Right lobe of liver (tissue), 6 donors: ENCODE measurements at regions not wholly inside any gene's neighbourhood (a gene's known extent, or its start where the extent isn't known, plus 50 kb on each side); places are given as distances from the start of the nearest gene placed in this dataset.

ENCODE experiments used
- ATAC-seq, 4 donors: fragments of 200-7000 bp; cut with Tn5 transposase; one replicate each; pipeline ENCODE4 v1.9.1; 2020; ENCODE audit warnings: mild to moderate bottlenecking in 4 of 4, moderate library complexity in 4 of 4
- DNase-seq, 3 donors: peaks; one replicate each; pipeline ENCODE4 v3.0.0-alpha.2; 2020
- H3K27ac ChIP-seq, 3 donors: fragments of 200-600 bp; one replicate each; pipeline ENCODE4 v1.8.0; 2022
- H3K27me3 ChIP-seq, 2 donors: fragments of 200-600 bp; one replicate each; pipeline ENCODE4 v1.8.0; 2022
- H3K36me3 ChIP-seq, 4 donors: fragments of 200-600 bp; sonication (generic) in 1 of 4; one replicate each; pipeline versions ENCODE4 v1.5.1 to v1.8.0; 2017 to 2022; ENCODE audit warnings: control low read depth in 1 of 4
- H3K4me1 ChIP-seq, 4 donors: fragments of 200-600 bp; sonication (generic) in 1 of 4; one replicate each; pipeline versions ENCODE4 v1.5.1 to v1.8.0; 2017 to 2022; ENCODE audit warnings: control low read depth in 1 of 4
- H3K4me3 ChIP-seq, 3 donors: fragments of 200-600 bp; one replicate each; pipeline ENCODE4 v1.8.0; 2022
- H3K9me3 ChIP-seq, 4 donors: fragments of 200-600 bp; sonication (generic) in 1 of 4; one replicate each; pipeline versions ENCODE4 v1.5.1 to v1.8.0; 2017 to 2022; ENCODE audit warnings: control low read depth in 1 of 4
- POLR2A ChIP-seq: fragments of 450-650 bp; IDR thresholded peaks from one replicate; pipeline ENCODE4 v1.6.1; 2017; ENCODE audit warnings: antibody characterized with exemption, mild to moderate bottlenecking
- WGBS: methylation state at CpG from one replicate; pipeline ENCODE4 v1.1.6; 2018; ENCODE audit warnings: low coverage, low lambda C conversion rate; ENCODE audit not compliant: insufficient coverage; ENCODE audit errors: missing lambda C conversion rate; 5-methylcytosine and 5-hydroxymethylcytosine counted together
- intact Hi-C, 2 donors: fragments of 100-400 bp; cut with DNase I; formaldehyde crosslinking; loops; one replicate each; pipeline versions ENCODE4 v1.11.2 to v1.14.1; 2022
- TF ChIP-seq, protein P1 (sequence below), 4 donors: fragments of 200-600 bp in 3 of 4; fragments of 450-650 bp in 1 of 4; IDR thresholded peaks; one replicate each; pipeline versions ENCODE4 v1.5.1 to v1.8.0; 2016 to 2022; ENCODE audit warnings: antibody characterized with exemption in 4 of 4, mild to moderate bottlenecking in 2 of 4
- donor health status: DM: no; HTN: yes; CAD: no.
- donor health status: DM: no; HTN: no; CAD: no.
- donor health status: DM: no; HTN: no; CAD: no.
- donor health status: DM: no; HTN: yes; CAD: no.
- donor health status: DM: no; HTN: yes; CAD: no.

DNA sequence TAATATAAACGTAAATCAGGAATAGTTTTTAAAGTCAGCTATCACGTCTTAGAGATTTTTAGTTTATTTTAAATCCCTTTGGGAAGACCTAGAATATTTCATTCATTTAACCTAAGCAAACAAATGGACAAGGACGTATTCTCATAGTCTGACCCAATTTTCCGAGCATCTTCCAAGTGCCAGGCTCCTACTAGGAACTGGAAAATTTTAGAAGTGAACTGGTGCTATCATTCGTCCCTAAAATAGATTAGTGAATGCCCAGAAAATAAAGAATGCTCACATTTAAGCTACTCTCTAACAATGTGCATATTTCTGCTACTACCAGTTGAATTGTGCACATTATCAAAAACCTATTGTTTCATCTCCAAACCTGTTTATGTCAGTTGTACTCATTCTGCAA lies 120.1 kb downstream of the ZFAND4 start:
- WGBS, result 89% methylated on average over 5 of the region's 5 CpGs
- no peak for ATAC-seq

DNA sequence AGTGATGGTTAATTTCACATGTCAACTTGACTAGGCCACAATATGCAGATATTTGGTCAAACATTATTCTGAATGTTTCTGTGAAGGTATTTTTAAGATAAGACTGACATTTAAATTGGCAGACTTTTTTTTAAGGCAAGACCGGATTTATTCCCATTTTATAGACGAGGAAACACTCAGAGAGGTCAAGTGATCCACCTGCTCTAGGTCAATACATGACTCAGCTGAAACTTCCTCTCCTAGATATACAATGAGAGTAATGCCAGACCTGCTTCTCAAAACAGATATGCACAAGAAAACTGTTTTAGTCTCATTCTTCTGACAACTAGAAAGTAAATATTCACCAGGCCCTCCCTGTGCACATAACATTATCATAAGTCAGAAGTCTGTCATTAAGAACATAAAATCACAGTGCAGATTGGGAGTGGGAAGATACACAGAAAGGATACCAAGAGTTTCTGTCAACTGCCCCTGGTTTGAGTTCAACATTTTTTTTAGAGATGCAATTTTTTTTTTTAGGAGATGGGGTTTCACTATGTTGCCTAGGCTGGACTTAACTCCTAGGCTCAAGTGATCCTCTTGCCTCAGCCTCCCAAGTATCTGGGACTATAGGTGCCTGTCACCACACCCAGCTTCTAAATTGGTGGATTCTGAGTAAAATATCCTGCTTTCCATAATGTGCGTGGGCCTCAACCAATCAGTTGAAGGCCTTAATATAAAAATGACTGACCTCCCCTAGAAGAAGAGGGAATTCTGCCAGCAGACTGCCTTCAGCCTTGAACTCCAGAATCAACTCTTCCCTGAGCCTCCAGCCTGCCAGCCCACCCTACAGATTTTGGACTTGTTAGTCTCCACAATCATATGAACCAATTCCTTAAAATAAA lies 121.4 kb downstream of the ZFAND4 start:
- ATAC-seq (peak in 2 of 4 donors; percentile 37 to 69), DNase-seq (no peak)
- peaks cover 0 to 4% (median 0%) of the 10 kb centered on the region in 4 donors for H3K4me1 ChIP-seq
- no peak overlapping the region for H3K27ac ChIP-seq
- no peaks in the 10 kb centered on the region for H3K27me3 ChIP-seq
- H3K9me3 ChIP-seq, result no peaks in the 10 kb centered on the region
- intact Hi-C loops, result no loop called here
- TF ChIP-seq, protein P1, sequence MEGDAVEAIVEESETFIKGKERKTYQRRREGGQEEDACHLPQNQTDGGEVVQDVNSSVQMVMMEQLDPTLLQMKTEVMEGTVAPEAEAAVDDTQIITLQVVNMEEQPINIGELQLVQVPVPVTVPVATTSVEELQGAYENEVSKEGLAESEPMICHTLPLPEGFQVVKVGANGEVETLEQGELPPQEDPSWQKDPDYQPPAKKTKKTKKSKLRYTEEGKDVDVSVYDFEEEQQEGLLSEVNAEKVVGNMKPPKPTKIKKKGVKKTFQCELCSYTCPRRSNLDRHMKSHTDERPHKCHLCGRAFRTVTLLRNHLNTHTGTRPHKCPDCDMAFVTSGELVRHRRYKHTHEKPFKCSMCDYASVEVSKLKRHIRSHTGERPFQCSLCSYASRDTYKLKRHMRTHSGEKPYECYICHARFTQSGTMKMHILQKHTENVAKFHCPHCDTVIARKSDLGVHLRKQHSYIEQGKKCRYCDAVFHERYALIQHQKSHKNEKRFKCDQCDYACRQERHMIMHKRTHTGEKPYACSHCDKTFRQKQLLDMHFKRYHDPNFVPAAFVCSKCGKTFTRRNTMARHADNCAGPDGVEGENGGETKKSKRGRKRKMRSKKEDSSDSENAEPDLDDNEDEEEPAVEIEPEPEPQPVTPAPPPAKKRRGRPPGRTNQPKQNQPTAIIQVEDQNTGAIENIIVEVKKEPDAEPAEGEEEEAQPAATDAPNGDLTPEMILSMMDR (IDR thresholded peaks at IDR 0.05), result no peak
- TF ChIP-seq POLR2A, result no peak
- H3K4me3 ChIP-seq, result no peak overlapping the region
- WGBS, result 46% methylated on average over 3 of the region's 3 CpGs
- H3K36me3 ChIP-seq, result no peaks in the 10 kb centered on the region

More for the DNA sequence above, 120.1 kb downstream of the ZFAND4 start:
- H3K4me3 ChIP-seq, result no peak overlapping the region
- TF ChIP-seq POLR2A, result no peak
- TF ChIP-seq, protein P1 (IDR thresholded peaks at IDR 0.05), result no peak
- H3K36me3 ChIP-seq, result no peaks in the 10 kb centered on the region
- H3K4me1 ChIP-seq, result peaks cover 0 to 5% (median 0%) of the 10 kb centered on the region in 4 donors
- no peaks in the 10 kb centered on the region for H3K27me3 ChIP-seq
- intact Hi-C loops, result no loop called here
- H3K9me3 ChIP-seq, result no peaks in the 10 kb centered on the region
- no peak for DNase-seq
- no peak overlapping the region for H3K27ac ChIP-seq

DNA sequence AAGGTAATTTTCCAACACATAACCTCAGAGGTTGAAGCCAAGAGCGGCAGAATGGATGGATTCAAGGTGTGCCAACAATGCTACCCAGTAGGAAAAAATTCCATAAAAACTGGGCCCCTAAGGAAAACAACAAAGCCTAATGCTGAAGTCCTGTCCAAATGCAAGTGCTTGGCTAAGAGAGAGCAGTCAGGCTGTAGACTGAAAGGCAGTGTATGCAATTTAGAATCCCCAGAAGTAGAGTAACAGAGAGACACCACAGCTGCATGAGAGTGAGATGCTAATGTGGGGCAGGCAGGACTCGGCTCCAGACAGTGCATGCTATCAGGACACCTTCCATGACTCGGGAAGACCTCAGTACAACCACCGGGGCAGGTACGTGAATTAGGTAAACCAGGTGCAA lies 124.5 kb downstream of the ZFAND4 start:
- no peak for TF ChIP-seq POLR2A
- TF ChIP-seq, protein P1 (IDR thresholded peaks at IDR 0.05), result no peak
- H3K27ac ChIP-seq, result no peak overlapping the region
- H3K9me3 ChIP-seq, result no peaks in the 10 kb centered on the region
- 100% methylated on average over 1 of the region's 5 CpGs for WGBS
- H3K27me3 ChIP-seq, result no peaks in the 10 kb centered on the region
- DNase-seq, result no peak
- H3K36me3 ChIP-seq, result no peaks in the 10 kb centered on the region
- peaks cover 0 to 14% (median 4%) of the 10 kb centered on the region in 4 donors for H3K4me1 ChIP-seq
- intact Hi-C loops, result no loop called here
- no peak overlapping the region for H3K4me3 ChIP-seq
- no peak for ATAC-seq

DNA sequence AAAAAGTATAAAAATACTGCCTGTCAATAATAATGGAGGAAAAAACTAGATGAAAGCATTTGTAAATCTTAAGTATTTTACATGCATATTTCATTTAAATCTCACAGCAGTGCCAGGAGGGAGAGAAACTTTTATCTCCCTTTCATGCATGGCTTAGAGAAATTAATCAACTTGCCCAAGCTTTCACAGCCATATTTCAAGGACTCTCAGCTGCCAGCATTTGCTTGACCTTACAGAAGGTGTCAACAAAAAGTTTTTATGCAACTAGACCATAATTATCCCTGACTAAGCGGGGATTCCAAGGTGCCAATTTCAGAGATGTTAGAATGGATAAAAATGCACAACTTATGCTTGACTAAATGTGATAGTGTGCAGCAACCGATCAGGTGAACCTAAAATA lies 125.4 kb downstream of the ZFAND4 start:
- 88% methylated on average over 2 of the region's 2 CpGs for WGBS
- Histone ChIP-seq H3K4me1 (peaks cover 0 to 14% (median 4%) of the 10 kb centered on the region in 4 donors), H3K27ac (no peak overlapping the region), H3K27me3 (no peaks in the 10 kb centered on the region), H3K4me3 (no peak overlapping the region), H3K9me3 (no peaks in the 10 kb centered on the region), H3K36me3 (no peaks in the 10 kb centered on the region)
- no peak for ATAC-seq
- intact Hi-C loops, result no loop called here
- DNase-seq, result no peak
- no peak for TF ChIP-seq POLR2A
- TF ChIP-seq, protein P1 (IDR thresholded peaks at IDR 0.05), result no peak
